Neural progenitor cell (in vitro differentiated cells): ENCODE measurements at regions not wholly inside any gene's neighbourhood (a gene's known extent, or its start where the extent isn't known, plus 50 kb on each side); places are given as distances from the start of the nearest gene placed in this dataset.

ENCODE experiments used
- DNase-seq: peaks from one replicate; pipeline ENCODE4 v3.0.0-alpha.2; 2016; ENCODE audit warnings: low spot score
- H2AFZ ChIP-seq: fragments of 200-600 bp; sonication (generic); replicated peaks from 2 replicates; pipeline ENCODE4 v1.6.1; 2016; ENCODE audit warnings: antibody characterized with exemption
- H3F3A ChIP-seq: fragments of 200-600 bp; sonication (generic); 2 replicates; pipeline ENCODE4 v1.6.1; 2016; ENCODE audit warnings: antibody characterized with exemption, low read depth
- H3K27ac ChIP-seq: fragments of 200-600 bp; sonication (generic); 2 replicates; pipeline ENCODE4 v1.5.1; 2016; ENCODE audit warnings: mild to moderate bottlenecking
- H3K27me3 ChIP-seq: fragments of 200-600 bp; sonication (generic); 2 replicates; pipeline ENCODE4 v1.6.1; 2016; ENCODE audit warnings: mild to moderate bottlenecking, moderate library complexity
- H3K36me3 ChIP-seq: fragments of 200-600 bp; sonication (generic); 2 replicates; pipeline ENCODE4 v1.5.1; 2016
- H3K4me1 ChIP-seq: fragments of 200-600 bp; sonication (generic); 2 replicates; pipeline ENCODE4 v1.6.1; 2016; ENCODE audit warnings: mixed run types
- H3K4me2 ChIP-seq: fragments of 200-600 bp; sonication (generic); 2 replicates; pipeline ENCODE4 v1.6.1; 2016
- H3K4me3 ChIP-seq: fragments of 200-600 bp; sonication (generic); 2 replicates; pipeline ENCODE4 v1.5.1; 2016
- H3K79me2 ChIP-seq: fragments of 200-600 bp; sonication (generic); 2 replicates; pipeline ENCODE4 v1.6.1; 2016; ENCODE audit warnings: low read depth
- H3K9ac ChIP-seq: fragments of 200-600 bp; sonication (generic); 2 replicates; pipeline ENCODE4 v1.6.1; 2016
- H3K9me3 ChIP-seq: fragments of 200-600 bp; sonication (generic); 2 replicates; pipeline ENCODE4 v1.5.1; 2016; ENCODE audit warnings: low read depth
- H4K20me1 ChIP-seq: fragments of 200-600 bp; sonication (generic); 2 replicates; pipeline ENCODE4 v1.6.1; 2016; ENCODE audit warnings: low read depth
- H3K27ac Mint-ChIP-seq: 3 replicates; pipeline ENCODE4 v1.8.0; 2021; ENCODE audit warnings: mixed read lengths
- H3K27me3 Mint-ChIP-seq: 2 replicates; pipeline ENCODE4 v1.8.0; 2022; ENCODE audit warnings: low read depth, mild to moderate bottlenecking, inconsistent platforms, moderate library complexity, mixed read lengths; ENCODE audit not compliant: insufficient read depth
- H3K36me3 Mint-ChIP-seq: 3 replicates; pipeline ENCODE4 v1.8.0; 2021; ENCODE audit warnings: mixed read lengths
- H3K4me1 Mint-ChIP-seq: 3 replicates; pipeline ENCODE4 v1.8.0; 2021; ENCODE audit warnings: mixed read lengths
- H3K4me3 Mint-ChIP-seq: 3 replicates; pipeline ENCODE4 v1.8.0; 2021; ENCODE audit warnings: mild to moderate bottlenecking, moderate library complexity, mixed read lengths
- H3K9me3 Mint-ChIP-seq: 3 replicates; pipeline ENCODE4 v1.8.0; 2020; ENCODE audit warnings: mixed read lengths
- EZH2 ChIP-seq: fragments of 200-600 bp; sonication (generic); IDR thresholded peaks from 2 replicates; pipeline ENCODE4 v1.6.1; 2017; ENCODE audit warnings: antibody characterized with exemption, mild to moderate bottlenecking, moderate library complexity
- EZH2phosphoT487 ChIP-seq: fragments of 200-600 bp; sonication (generic); IDR thresholded peaks from 2 replicates; pipeline ENCODE4 v1.6.1; 2017; ENCODE audit warnings: antibody characterized with exemption
- TF ChIP-seq, protein P1 (sequence below): fragments of 200-600 bp; sonication (generic); IDR thresholded peaks from 2 replicates; pipeline ENCODE4 v1.5.1; 2017; ENCODE audit warnings: antibody characterized with exemption, mild to moderate bottlenecking

DNA sequence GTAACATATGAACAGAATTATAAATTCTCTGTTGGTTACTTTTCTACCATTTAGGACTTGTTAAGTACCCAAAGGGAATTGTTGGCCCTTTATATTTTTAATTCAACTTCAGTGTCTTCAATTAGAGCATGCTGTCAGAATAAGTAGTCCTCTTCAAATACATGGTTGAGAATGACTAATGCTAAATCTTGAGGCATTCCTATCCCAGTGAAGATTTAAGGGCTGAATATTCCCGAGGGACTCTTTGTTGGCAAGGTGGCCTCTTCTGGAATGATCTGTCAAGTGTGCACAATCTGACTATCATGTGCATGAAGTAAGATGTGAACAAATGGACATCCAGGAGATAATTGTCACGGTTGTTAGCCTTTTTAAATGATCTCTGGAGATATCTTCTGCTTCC, 421.7 kb downstream of the BMP2 start:
- H3K27me3 Mint-ChIP-seq = no peaks in the 10 kb centered on the region
- Histone ChIP-seq H3K36me3 (no peaks in the 10 kb centered on the region), H3K9ac (no peak overlapping the region), H2AFZ (no peak overlapping the region), H3K27ac (no peak overlapping the region), H3K4me3 (no peak overlapping the region), H3K4me1 (no peaks in the 10 kb centered on the region), H3K79me2 (no peaks in the 10 kb centered on the region), H3K9me3 (no peaks in the 10 kb centered on the region), H3K4me2 (no peak overlapping the region), H3K27me3 (no peaks in the 10 kb centered on the region), H3F3A (no peaks in the 10 kb centered on the region), H4K20me1 (no peaks in the 10 kb centered on the region)
- DNase-seq = no peak
- no peak overlapping the region for H3K27ac Mint-ChIP-seq
- no peaks in the 10 kb centered on the region for H3K9me3 Mint-ChIP-seq
- no peaks in the 10 kb centered on the region for H3K4me1 Mint-ChIP-seq
- H3K4me3 Mint-ChIP-seq = no peak overlapping the region
- no peaks in the 10 kb centered on the region for H3K36me3 Mint-ChIP-seq
- TF ChIP-seq EZH2phosphoT487 (no peak), EZH2 (no peak)
- TF ChIP-seq, protein P1, sequence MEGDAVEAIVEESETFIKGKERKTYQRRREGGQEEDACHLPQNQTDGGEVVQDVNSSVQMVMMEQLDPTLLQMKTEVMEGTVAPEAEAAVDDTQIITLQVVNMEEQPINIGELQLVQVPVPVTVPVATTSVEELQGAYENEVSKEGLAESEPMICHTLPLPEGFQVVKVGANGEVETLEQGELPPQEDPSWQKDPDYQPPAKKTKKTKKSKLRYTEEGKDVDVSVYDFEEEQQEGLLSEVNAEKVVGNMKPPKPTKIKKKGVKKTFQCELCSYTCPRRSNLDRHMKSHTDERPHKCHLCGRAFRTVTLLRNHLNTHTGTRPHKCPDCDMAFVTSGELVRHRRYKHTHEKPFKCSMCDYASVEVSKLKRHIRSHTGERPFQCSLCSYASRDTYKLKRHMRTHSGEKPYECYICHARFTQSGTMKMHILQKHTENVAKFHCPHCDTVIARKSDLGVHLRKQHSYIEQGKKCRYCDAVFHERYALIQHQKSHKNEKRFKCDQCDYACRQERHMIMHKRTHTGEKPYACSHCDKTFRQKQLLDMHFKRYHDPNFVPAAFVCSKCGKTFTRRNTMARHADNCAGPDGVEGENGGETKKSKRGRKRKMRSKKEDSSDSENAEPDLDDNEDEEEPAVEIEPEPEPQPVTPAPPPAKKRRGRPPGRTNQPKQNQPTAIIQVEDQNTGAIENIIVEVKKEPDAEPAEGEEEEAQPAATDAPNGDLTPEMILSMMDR = no peak

DNA sequence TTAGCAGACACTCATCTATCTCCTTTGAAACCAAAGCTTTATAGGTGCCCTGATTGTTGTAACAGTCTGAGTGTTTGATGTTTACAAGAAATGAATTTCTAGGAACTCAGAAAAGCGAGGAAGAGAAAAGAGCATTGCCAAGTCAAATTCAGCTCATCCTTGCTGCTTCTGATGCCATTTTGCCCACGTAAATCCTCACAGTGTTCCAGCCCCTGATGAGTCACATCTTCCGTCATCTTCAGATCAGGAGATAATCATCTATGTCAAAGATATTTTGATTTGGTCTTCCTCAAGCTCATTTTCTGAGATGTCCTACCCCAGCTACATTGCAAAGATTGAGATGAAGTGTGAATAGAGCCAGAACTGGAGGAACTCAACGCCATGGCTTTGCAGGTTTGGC, 426.2 kb downstream of the BMP2 start:
- H3K79me2 ChIP-seq = no peaks in the 10 kb centered on the region
- no peaks in the 10 kb centered on the region for H3K36me3 ChIP-seq
- Mint-ChIP-seq H3K4me3 (no peak overlapping the region), H3K9me3 (no peaks in the 10 kb centered on the region), H3K36me3 (no peaks in the 10 kb centered on the region), H3K27ac (no peak overlapping the region), H3K4me1 (no peaks in the 10 kb centered on the region), H3K27me3 (peaks cover 2% of the 10 kb centered on the region)
- no peak overlapping the region for H3K9ac ChIP-seq
- H3F3A ChIP-seq = no peaks in the 10 kb centered on the region
- no peak for DNase-seq
- no peak overlapping the region for H3K4me2 ChIP-seq
- no peak overlapping the region for H2AFZ ChIP-seq
- H3K9me3 ChIP-seq = no peaks in the 10 kb centered on the region
- H3K27ac ChIP-seq = no peak overlapping the region
- H3K27me3 ChIP-seq = no peaks in the 10 kb centered on the region
- no peak overlapping the region for H3K4me3 ChIP-seq
- no peaks in the 10 kb centered on the region for H3K4me1 ChIP-seq
- H4K20me1 ChIP-seq = no peaks in the 10 kb centered on the region
- TF ChIP-seq, protein P1 = no peak
- TF ChIP-seq EZH2 (no peak), EZH2phosphoT487 (no peak)

DNA sequence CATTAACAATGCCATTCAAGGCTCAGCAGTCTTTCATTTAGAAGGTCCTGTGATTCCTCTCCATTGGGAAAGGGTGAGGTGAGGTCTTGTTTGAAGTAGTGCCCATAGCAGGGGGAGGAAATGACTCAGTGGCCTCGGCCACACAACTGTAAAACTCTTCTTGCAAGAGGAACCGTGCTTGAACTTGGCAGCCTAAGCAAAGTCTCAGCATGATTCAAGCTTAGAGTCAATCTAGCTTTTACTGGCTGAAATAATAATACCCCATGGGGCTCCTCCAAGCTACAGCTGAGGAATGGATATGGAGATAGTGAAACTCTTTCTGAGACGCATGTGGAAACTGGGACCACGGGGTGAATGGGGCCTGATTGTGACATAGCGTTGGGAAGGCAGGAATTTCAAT, 428.2 kb downstream of the BMP2 start:
- H3K4me1 Mint-ChIP-seq = peaks cover 2% of the 10 kb centered on the region
- H3K9ac ChIP-seq = no peak overlapping the region
- H3K27me3 Mint-ChIP-seq = peaks cover 2% of the 10 kb centered on the region
- no peaks in the 10 kb centered on the region for H3K4me1 ChIP-seq
- DNase-seq = no peak
- H3K27ac Mint-ChIP-seq = no peak overlapping the region
- H3K27ac ChIP-seq = no peak overlapping the region
- H3K36me3 ChIP-seq = no peaks in the 10 kb centered on the region
- H3K79me2 ChIP-seq = no peaks in the 10 kb centered on the region
- H3K4me3 Mint-ChIP-seq = no peak overlapping the region
- H3K4me3 ChIP-seq = no peak overlapping the region
- H3K9me3 Mint-ChIP-seq = no peaks in the 10 kb centered on the region
- no peak overlapping the region for H2AFZ ChIP-seq
- TF ChIP-seq, protein P1 = no peak
- TF ChIP-seq EZH2phosphoT487 (no peak), EZH2 (no peak)
- H3K27me3 ChIP-seq = no peaks in the 10 kb centered on the region
- H3K4me2 ChIP-seq = no peak overlapping the region
- no peaks in the 10 kb centered on the region for H3K9me3 ChIP-seq
- H3F3A ChIP-seq = no peaks in the 10 kb centered on the region
- H3K36me3 Mint-ChIP-seq = no peaks in the 10 kb centered on the region
- no peaks in the 10 kb centered on the region for H4K20me1 ChIP-seq

DNA sequence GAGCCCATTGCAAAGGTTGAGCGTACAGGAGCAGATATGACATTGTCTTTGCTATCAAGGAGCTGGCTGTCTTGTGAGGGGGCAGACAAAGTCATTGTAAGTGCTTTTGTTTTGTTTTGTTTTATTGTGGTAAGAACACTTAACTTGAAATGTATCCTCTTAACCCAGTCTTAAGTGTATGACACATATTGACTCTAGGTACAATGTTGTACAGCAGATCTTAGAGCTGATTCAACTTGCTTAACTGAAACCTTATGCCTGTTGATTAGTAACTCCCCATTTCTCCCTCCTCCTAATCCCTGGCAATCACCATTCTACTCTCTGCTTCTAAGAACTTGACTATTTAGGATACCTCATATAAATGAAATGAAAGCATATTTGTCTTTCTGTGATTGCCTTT, 429.0 kb downstream of the BMP2 start:
- Histone ChIP-seq H3K9ac (no peak overlapping the region), H3K36me3 (no peaks in the 10 kb centered on the region), H3K79me2 (no peaks in the 10 kb centered on the region), H3K27ac (no peak overlapping the region), H3K4me3 (no peak overlapping the region), H3K4me1 (no peaks in the 10 kb centered on the region), H3K4me2 (no peak overlapping the region), H2AFZ (no peak overlapping the region), H3K9me3 (no peaks in the 10 kb centered on the region), H4K20me1 (no peaks in the 10 kb centered on the region), H3F3A (no peaks in the 10 kb centered on the region), H3K27me3 (no peaks in the 10 kb centered on the region)
- peaks cover 2% of the 10 kb centered on the region for H3K27me3 Mint-ChIP-seq
- H3K4me3 Mint-ChIP-seq = no peak overlapping the region
- H3K27ac Mint-ChIP-seq = no peak overlapping the region
- H3K4me1 Mint-ChIP-seq = peaks cover 2% of the 10 kb centered on the region
- DNase-seq = no peak
- TF ChIP-seq EZH2 = no peak
- TF ChIP-seq EZH2phosphoT487 = no peak
- TF ChIP-seq, protein P1 = no peak
- no peaks in the 10 kb centered on the region for H3K9me3 Mint-ChIP-seq
- H3K36me3 Mint-ChIP-seq = no peaks in the 10 kb centered on the region
